MM.1S (cell line): ENCODE measurements at regions not wholly inside any gene's neighbourhood (a gene's known extent, or its start where the extent isn't known, plus 50 kb on each side); places are given as distances from the start of the nearest gene placed in this dataset.

Source experiments
- DNase-seq: peaks from one replicate; pipeline ENCODE4 v3.0.0-alpha.2; 2015
- H2AFZ ChIP-seq: fragments of 300-600 bp; sonication (generic); 2 replicates; pipeline ENCODE4 v1.6.0; 2016; ENCODE audit warnings: antibody characterized with exemption, low read length
- H3F3A ChIP-seq: fragments of 300-600 bp; sonication (generic); 2 replicates; pipeline ENCODE4 v1.6.1; 2016; ENCODE audit warnings: mild to moderate bottlenecking, antibody characterized with exemption, low read length, moderate library complexity, mixed read lengths; ENCODE audit not compliant: insufficient read depth
- H3K27ac ChIP-seq: fragments of 300-600 bp; sonication (generic); 2 replicates; pipeline ENCODE4 v1.5.1; 2016; ENCODE audit warnings: mild to moderate bottlenecking, low read length
- H3K27me3 ChIP-seq: fragments of 300-600 bp; sonication (generic); replicated peaks from 2 replicates; pipeline ENCODE4 v1.6.0; 2016; ENCODE audit warnings: low read length; ENCODE audit not compliant: insufficient read depth
- H3K36me3 ChIP-seq: fragments of 300-600 bp; sonication (generic); replicated peaks from 2 replicates; pipeline ENCODE4 v1.6.1; 2016; ENCODE audit warnings: mild to moderate bottlenecking, low read length, mixed read lengths; ENCODE audit not compliant: insufficient read depth
- H3K4me1 ChIP-seq: fragments of 300-600 bp; sonication (generic); 2 replicates; pipeline ENCODE4 v1.6.1; 2016; ENCODE audit warnings: low read length, mixed read lengths
- H3K4me2 ChIP-seq: fragments of 300-600 bp; sonication (generic); 2 replicates; pipeline ENCODE4 v1.6.0; 2016; ENCODE audit warnings: low read depth, low read length
- H3K4me3 ChIP-seq: fragments of 300-600 bp; sonication (generic); 2 replicates; pipeline ENCODE4 v1.5.1; 2016; ENCODE audit warnings: low read length, mixed read lengths
- H3K79me2 ChIP-seq: fragments of 300-600 bp; sonication (generic); 2 replicates; pipeline ENCODE4 v1.6.1; 2016; ENCODE audit warnings: mixed run types, low read length, mixed read lengths
- H3K9ac ChIP-seq: fragments of 300-600 bp; sonication (generic); 2 replicates; pipeline ENCODE4 v1.6.1; 2016; ENCODE audit warnings: low read length, mixed read lengths
- H3K9me2 ChIP-seq: fragments of 300-600 bp; sonication (generic); replicated peaks from 2 replicates; pipeline ENCODE4 v1.6.1; 2016; ENCODE audit warnings: mild to moderate bottlenecking, low read length, mixed read lengths; ENCODE audit not compliant: insufficient read depth
- H3K9me3 ChIP-seq: fragments of 300-600 bp; sonication (generic); replicated peaks from 2 replicates; pipeline ENCODE4 v1.6.1; 2016; ENCODE audit warnings: mild to moderate bottlenecking, low read length, mixed read lengths; ENCODE audit not compliant: insufficient read depth
- H4K20me1 ChIP-seq: fragments of 300-600 bp; sonication (generic); 2 replicates; pipeline ENCODE4 v1.6.1; 2016; ENCODE audit warnings: mild to moderate bottlenecking, low read length, moderate library complexity, mixed read lengths; ENCODE audit not compliant: insufficient read depth
- CTCF ChIP-seq: fragments of 300-600 bp; sonication (generic); IDR thresholded peaks from 2 replicates; pipeline ENCODE4 v1.5.1; 2016; ENCODE audit warnings: antibody characterized with exemption, low read length, mixed read lengths
- EZH2 ChIP-seq: fragments of 300-600 bp; sonication (generic); optimal IDR thresholded peaks from 2 replicates; pipeline ENCODE3; 2017; ENCODE audit warnings: low read depth, mild to moderate bottlenecking, antibody characterized with exemption, low read length, mixed read lengths
- EZH2phosphoT487 ChIP-seq: fragments of 300-600 bp; sonication (generic); IDR thresholded peaks from 2 replicates; pipeline ENCODE4 v1.6.1; 2018; ENCODE audit warnings: antibody characterized with exemption, low read length

DNA sequence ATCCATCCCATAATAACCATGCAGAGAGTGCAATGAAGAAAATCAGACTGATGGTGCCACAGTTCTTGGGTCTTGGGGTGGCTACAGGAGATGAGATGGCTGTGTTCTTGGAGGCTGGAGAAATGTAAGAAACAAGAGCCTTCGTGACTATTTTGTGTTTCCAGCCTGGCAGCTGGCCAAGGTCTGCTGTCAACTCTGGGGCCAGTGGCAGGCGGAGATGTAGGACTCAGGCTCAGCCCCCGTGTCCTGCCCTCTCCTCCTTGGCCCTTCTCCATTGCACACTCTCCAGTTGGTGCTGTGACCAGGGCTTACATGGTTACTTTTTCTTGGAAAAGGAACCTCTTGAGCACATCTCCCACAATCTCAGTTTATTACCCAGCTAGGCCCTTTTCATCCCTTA, 235.4 kb downstream of the DMRT2 start:
- no peak overlapping the region for H2AFZ ChIP-seq
- no peak overlapping the region for H3K27ac ChIP-seq
- H3K9me3 ChIP-seq: no peaks in the 10 kb centered on the region
- H3K4me1 ChIP-seq: no peaks in the 10 kb centered on the region
- no peak for DNase-seq
- H3K27me3 ChIP-seq: no peaks in the 10 kb centered on the region
- H3K36me3 ChIP-seq: no peaks in the 10 kb centered on the region
- H3F3A ChIP-seq: no peaks in the 10 kb centered on the region
- no peaks in the 10 kb centered on the region for H3K9me2 ChIP-seq
- no peak overlapping the region for H3K9ac ChIP-seq
- H3K4me3 ChIP-seq: no peak overlapping the region
- no peak overlapping the region for H3K4me2 ChIP-seq
- TF ChIP-seq EZH2phosphoT487 (no peak), EZH2 (no peak), CTCF (no peak)
- H4K20me1 ChIP-seq: no peaks in the 10 kb centered on the region
- no peaks in the 10 kb centered on the region for H3K79me2 ChIP-seq

DNA sequence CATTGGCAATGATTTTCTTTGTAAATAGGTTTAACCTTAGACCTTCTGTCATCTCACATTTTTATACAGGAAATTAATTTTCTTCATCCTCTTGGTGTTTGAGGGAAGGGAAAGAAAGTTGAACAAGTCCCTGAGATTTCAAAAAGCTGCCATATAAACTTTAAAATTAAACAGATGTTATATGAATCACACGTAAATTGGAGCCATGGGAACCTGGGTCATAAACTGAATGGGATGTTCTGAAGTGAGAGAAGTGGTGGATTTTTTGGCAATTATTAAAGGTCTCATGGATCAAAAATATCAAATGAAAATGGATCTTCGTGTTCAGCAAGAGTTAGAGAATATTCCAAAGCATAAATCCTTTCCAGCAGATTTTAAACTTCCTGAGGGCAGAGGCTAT, 242.2 kb downstream of the DMRT2 start:
- no peak overlapping the region for H3K9ac ChIP-seq
- H3K27me3 ChIP-seq: no peaks in the 10 kb centered on the region
- no peaks in the 10 kb centered on the region for H3K9me2 ChIP-seq
- no peak overlapping the region for H3K4me3 ChIP-seq
- no peak overlapping the region for H3K27ac ChIP-seq
- no peak for TF ChIP-seq EZH2phosphoT487
- TF ChIP-seq CTCF: no peak
- no peak for TF ChIP-seq EZH2
- no peak for DNase-seq
- H3K9me3 ChIP-seq: no peaks in the 10 kb centered on the region
- no peaks in the 10 kb centered on the region for H4K20me1 ChIP-seq
- no peaks in the 10 kb centered on the region for H3K4me1 ChIP-seq
- H3K4me2 ChIP-seq: no peak overlapping the region
- no peak overlapping the region for H2AFZ ChIP-seq
- no peaks in the 10 kb centered on the region for H3K36me3 ChIP-seq
- H3F3A ChIP-seq: no peaks in the 10 kb centered on the region
- no peaks in the 10 kb centered on the region for H3K79me2 ChIP-seq

DNA sequence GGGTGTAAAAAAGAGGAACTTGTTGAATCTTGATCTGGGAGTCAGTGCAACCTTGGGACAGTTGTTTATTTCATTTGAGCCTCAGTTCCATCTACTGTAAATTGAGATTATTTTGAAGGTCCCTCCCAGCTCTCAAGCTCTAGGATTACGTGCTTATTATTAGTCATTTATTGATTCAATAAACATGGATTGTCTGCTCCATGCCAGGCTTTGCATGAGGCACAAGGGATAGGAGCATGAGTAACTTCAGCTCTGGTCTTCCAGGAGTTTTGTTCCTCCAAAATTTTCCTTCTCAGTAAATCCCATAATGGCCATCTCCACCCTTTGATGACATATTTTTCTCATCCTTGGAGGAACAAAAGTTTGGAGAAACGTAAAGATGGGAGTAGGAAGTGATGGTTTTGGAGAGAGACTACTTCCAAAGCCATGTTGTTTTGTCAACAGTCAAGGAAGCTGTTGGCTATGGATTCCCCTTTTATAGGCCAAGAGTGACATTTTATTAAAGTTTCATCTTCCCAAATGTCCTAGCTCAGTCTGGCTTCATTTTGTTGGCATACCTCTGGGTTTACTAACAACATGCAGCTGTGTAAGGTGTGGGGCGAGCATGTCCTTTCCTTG, 244.6 kb downstream of the DMRT2 start:
- no peaks in the 10 kb centered on the region for H4K20me1 ChIP-seq
- H3K9me3 ChIP-seq: no peaks in the 10 kb centered on the region
- DNase-seq: no peak
- H3K9ac ChIP-seq: no peak overlapping the region
- H2AFZ ChIP-seq: no peak overlapping the region
- no peak for TF ChIP-seq CTCF
- TF ChIP-seq EZH2phosphoT487: no peak
- no peak for TF ChIP-seq EZH2
- no peaks in the 10 kb centered on the region for H3K36me3 ChIP-seq
- H3K4me2 ChIP-seq: no peak overlapping the region
- no peaks in the 10 kb centered on the region for H3K79me2 ChIP-seq
- H3K27me3 ChIP-seq: no peaks in the 10 kb centered on the region
- no peak overlapping the region for H3K27ac ChIP-seq
- H3K4me3 ChIP-seq: no peak overlapping the region
- no peaks in the 10 kb centered on the region for H3K9me2 ChIP-seq
- H3K4me1 ChIP-seq: no peaks in the 10 kb centered on the region
- H3F3A ChIP-seq: no peaks in the 10 kb centered on the region
